CD14-positive monocyte (primary cell): ENCODE measurements at regions not wholly inside any gene's neighbourhood (a gene's known extent, or its start where the extent isn't known, plus 50 kb on each side); places are given as distances from the start of the nearest gene placed in this dataset.

Source experiments
- DNase-seq, 3 donors: peaks; one replicate each; pipeline ENCODE4 v3.0.0-alpha.2; 2011 to 2022
- H2AFZ ChIP-seq: 2 replicates; pipeline ENCODE4 v1.6.0; 2012; ENCODE audit warnings: mild to moderate bottlenecking, low read depth, low read length, inconsistent platforms; ENCODE audit not compliant: insufficient read depth, poor library complexity, severe bottlenecking
- H3K27ac ChIP-seq, 2 donors: 1 replicate in 1 of 2; 2 replicates in 1 of 2; pipeline ENCODE4 v1.5.1; 2012 to 2013; ENCODE audit warnings: low read length in 2 of 2, control low read depth in 1 of 2, inconsistent platforms in 1 of 2, low read depth in 1 of 2, mild to moderate bottlenecking in 1 of 2
- H3K27me3 ChIP-seq, 2 donors: one replicate each; pipeline versions ENCODE4 v1.6.0 to v1.6.1; 2011 to 2013; ENCODE audit warnings: low read length in 2 of 2; ENCODE audit not compliant: control insufficient read depth in 2 of 2, insufficient read depth in 2 of 2
- H3K36me3 ChIP-seq, 2 donors: replicated peaks in 1 of 2; 1 replicate in 1 of 2; 2 replicates in 1 of 2; pipeline versions ENCODE4 v1.5.1 to v1.6.1; 2012 to 2013; ENCODE audit warnings: low read length in 2 of 2, control low read depth in 1 of 2, inconsistent platforms in 1 of 2, mild to moderate bottlenecking in 1 of 2; ENCODE audit not compliant: insufficient read depth in 2 of 2, control insufficient read depth in 1 of 2
- H3K4me1 ChIP-seq, 2 donors: 1 replicate in 1 of 2; 2 replicates in 1 of 2; pipeline versions ENCODE4 v1.5.1 to v1.6.1; 2012 to 2013; ENCODE audit warnings: low read length in 2 of 2, control low read depth in 1 of 2, inconsistent platforms in 1 of 2, mild to moderate bottlenecking in 1 of 2, moderate library complexity in 1 of 2; ENCODE audit not compliant: insufficient read depth in 2 of 2, control insufficient read depth in 1 of 2
- H3K4me2 ChIP-seq: replicated peaks from 2 replicates; pipeline ENCODE3; 2012; ENCODE audit warnings: low read length, moderate library complexity, mild to moderate bottlenecking; ENCODE audit not compliant: poor library complexity, severe bottlenecking; ENCODE audit errors: extremely low read depth
- H3K4me3 ChIP-seq, 3 experiments: fragments of 200-600 bp in 1 of 3; sonication (generic) in 1 of 3; replicated peaks in 1 of 3; 1 replicate in 2 of 3; 2 replicates in 1 of 3; pipeline ENCODE4 v1.5.1; 2011 to 2013; ENCODE audit warnings: low read length in 3 of 3, mild to moderate bottlenecking in 3 of 3, control low read depth in 2 of 3, low read depth in 2 of 3, inconsistent platforms in 1 of 3, moderate library complexity in 1 of 3
- H3K79me2 ChIP-seq: 2 replicates; pipeline ENCODE4 v1.6.0; 2012; ENCODE audit warnings: mild to moderate bottlenecking, control low read depth, inconsistent platforms, low read length, moderate library complexity; ENCODE audit not compliant: insufficient read depth
- H3K9ac ChIP-seq: 2 replicates; pipeline ENCODE4 v1.6.0; 2017; ENCODE audit warnings: low read length, mild to moderate bottlenecking; ENCODE audit not compliant: insufficient read depth, poor library complexity, severe bottlenecking
- H3K9me3 ChIP-seq, 2 donors: replicated peaks in 1 of 2; 1 replicate in 1 of 2; 2 replicates in 1 of 2; pipeline versions ENCODE4 v1.5.1 to v1.6.1; 2012 to 2013; ENCODE audit warnings: low read length in 2 of 2, control low read depth in 1 of 2; ENCODE audit not compliant: control insufficient read depth in 1 of 2, insufficient read depth in 1 of 2
- H4K20me1 ChIP-seq: 2 replicates; pipeline ENCODE4 v1.6.0; 2012; ENCODE audit warnings: mild to moderate bottlenecking, low read length, control low read depth, moderate library complexity; ENCODE audit not compliant: insufficient read depth
- H3K27ac Mint-ChIP-seq, 7 donors: one replicate each; pipeline ENCODE4 v1.8.0; 2020; ENCODE audit warnings: mild to moderate bottlenecking in 7 of 7, mixed read lengths in 7 of 7, moderate library complexity in 6 of 7, inconsistent platforms in 2 of 7
- H3K27me3 Mint-ChIP-seq, 3 donors: one replicate each; pipeline ENCODE4 v1.8.0; 2021 to 2022; ENCODE audit warnings: low read depth in 3 of 3, mild to moderate bottlenecking in 3 of 3, mixed read lengths in 3 of 3, moderate library complexity in 3 of 3, inconsistent platforms in 1 of 3
- H3K36me3 Mint-ChIP-seq, 2 donors: one replicate each; pipeline ENCODE4 v1.8.0; 2020; ENCODE audit warnings: mixed read lengths in 2 of 2, inconsistent platforms in 1 of 2, mild to moderate bottlenecking in 1 of 2
- H3K4me1 Mint-ChIP-seq: one replicate; pipeline ENCODE4 v1.8.0; 2020; ENCODE audit warnings: mild to moderate bottlenecking, mixed read lengths
- H3K4me3 Mint-ChIP-seq, 2 donors: one replicate each; pipeline ENCODE4 v1.8.0; 2020; ENCODE audit warnings: mild to moderate bottlenecking in 2 of 2, mixed read lengths in 2 of 2, moderate library complexity in 1 of 2
- H3K9me3 Mint-ChIP-seq, 7 donors: one replicate each; pipeline ENCODE4 v1.8.0; 2020 to 2022; ENCODE audit warnings: mixed read lengths in 7 of 7, mild to moderate bottlenecking in 6 of 7, moderate library complexity in 6 of 7, inconsistent platforms in 2 of 7
- WGBS: methylation state at CpG from one replicate; pipeline ENCODE4 v1.1.5; 2013; ENCODE audit warnings: missing lambda C conversion rate; ENCODE audit not compliant: insufficient coverage; 5-methylcytosine and 5-hydroxymethylcytosine counted together
- intact Hi-C, 2 donors: fragments of 100-400 bp; cut with micrococcal nuclease; formaldehyde crosslinking; loops; one replicate each; pipeline versions ENCODE4 v1.15.0 to v1.15.1; 2023
- TF ChIP-seq, protein P1 (sequence below): fragments of 200-600 bp; IDR thresholded peaks from one replicate; pipeline ENCODE4 v1.8.0; 2022; ENCODE audit warnings: antibody characterized with exemption, mild to moderate bottlenecking

DNA sequence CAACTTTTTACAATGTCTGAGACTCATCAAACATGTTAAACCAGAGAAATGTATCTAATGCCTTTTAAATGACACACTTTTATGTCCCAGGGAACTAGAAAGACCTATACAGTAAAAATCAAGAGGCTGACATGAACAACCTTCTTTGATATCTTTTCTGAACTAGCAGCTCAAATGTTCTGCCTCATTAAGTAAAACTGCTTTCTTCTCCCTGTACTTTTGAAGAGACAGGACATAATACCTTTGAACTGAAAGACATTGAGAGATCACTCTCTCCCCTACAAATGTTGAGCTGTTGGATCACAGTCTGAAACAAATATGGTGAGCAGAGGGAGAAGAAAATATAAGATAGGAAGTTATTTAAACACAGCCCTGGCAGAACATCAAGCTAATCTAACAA, 123.0 kb downstream of the FAM181B start:
- H3K9me3 ChIP-seq: no peaks in the 10 kb centered on the region
- no peak overlapping the region for H3K27ac ChIP-seq
- H3K9ac ChIP-seq: no peak overlapping the region
- no peak for DNase-seq
- H3K9me3 Mint-ChIP-seq: peaks cover 0 to 4% (median 0%) of the 10 kb centered on the region in 7 donors
- no peak overlapping the region for H2AFZ ChIP-seq
- H3K27me3 ChIP-seq: no peaks in the 10 kb centered on the region
- H3K4me3 Mint-ChIP-seq: no peak overlapping the region
- H3K4me2 ChIP-seq: no peak overlapping the region
- no peaks in the 10 kb centered on the region for H4K20me1 ChIP-seq
- no peaks in the 10 kb centered on the region for H3K79me2 ChIP-seq
- H3K27me3 Mint-ChIP-seq: peaks cover 0 to 4% (median 2%) of the 10 kb centered on the region in 3 donors
- H3K4me1 Mint-ChIP-seq: no peaks in the 10 kb centered on the region
- H3K4me1 ChIP-seq: no peaks in the 10 kb centered on the region
- no peaks in the 10 kb centered on the region for H3K36me3 ChIP-seq
- no peak overlapping the region for H3K4me3 ChIP-seq
- intact Hi-C loops: no loop called here
- no peaks in the 10 kb centered on the region for H3K36me3 Mint-ChIP-seq
- TF ChIP-seq, protein P1, sequence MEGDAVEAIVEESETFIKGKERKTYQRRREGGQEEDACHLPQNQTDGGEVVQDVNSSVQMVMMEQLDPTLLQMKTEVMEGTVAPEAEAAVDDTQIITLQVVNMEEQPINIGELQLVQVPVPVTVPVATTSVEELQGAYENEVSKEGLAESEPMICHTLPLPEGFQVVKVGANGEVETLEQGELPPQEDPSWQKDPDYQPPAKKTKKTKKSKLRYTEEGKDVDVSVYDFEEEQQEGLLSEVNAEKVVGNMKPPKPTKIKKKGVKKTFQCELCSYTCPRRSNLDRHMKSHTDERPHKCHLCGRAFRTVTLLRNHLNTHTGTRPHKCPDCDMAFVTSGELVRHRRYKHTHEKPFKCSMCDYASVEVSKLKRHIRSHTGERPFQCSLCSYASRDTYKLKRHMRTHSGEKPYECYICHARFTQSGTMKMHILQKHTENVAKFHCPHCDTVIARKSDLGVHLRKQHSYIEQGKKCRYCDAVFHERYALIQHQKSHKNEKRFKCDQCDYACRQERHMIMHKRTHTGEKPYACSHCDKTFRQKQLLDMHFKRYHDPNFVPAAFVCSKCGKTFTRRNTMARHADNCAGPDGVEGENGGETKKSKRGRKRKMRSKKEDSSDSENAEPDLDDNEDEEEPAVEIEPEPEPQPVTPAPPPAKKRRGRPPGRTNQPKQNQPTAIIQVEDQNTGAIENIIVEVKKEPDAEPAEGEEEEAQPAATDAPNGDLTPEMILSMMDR: no peak
- H3K27ac Mint-ChIP-seq: no peak overlapping the region

DNA sequence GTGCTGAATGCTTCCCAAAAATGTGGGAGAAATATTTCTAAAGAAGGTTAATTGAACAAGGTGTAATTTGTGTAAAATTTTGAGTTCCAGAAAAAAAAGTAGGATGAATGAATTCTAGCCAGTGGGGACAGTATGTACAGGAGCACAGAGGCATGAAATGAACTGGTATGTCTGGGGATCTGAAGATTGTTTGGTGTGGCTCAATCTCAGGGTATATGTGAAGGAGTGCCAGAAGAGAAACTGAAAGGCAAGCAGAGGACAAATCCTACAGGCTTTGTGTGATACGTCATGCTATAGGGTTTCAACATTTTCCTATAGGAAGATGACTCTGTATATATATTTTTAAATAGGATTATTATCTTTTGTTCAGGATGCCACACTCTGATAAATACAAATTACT, 126.9 kb downstream of the FAM181B start:
- Histone ChIP-seq H3K9ac (no peak overlapping the region), H3K36me3 (no peaks in the 10 kb centered on the region), H3K79me2 (no peaks in the 10 kb centered on the region), H3K27ac (no peak overlapping the region), H3K4me3 (no peak overlapping the region), H2AFZ (no peak overlapping the region), H3K9me3 (no peaks in the 10 kb centered on the region), H4K20me1 (no peaks in the 10 kb centered on the region), H3K27me3 (no peaks in the 10 kb centered on the region), H3K4me1 (no peaks in the 10 kb centered on the region), H3K4me2 (no peak overlapping the region)
- H3K9me3 Mint-ChIP-seq: peaks cover 0 to 5% (median 0%) of the 10 kb centered on the region in 7 donors
- no peaks in the 10 kb centered on the region for H3K4me1 Mint-ChIP-seq
- no CpG with 5 or more reads among the region's 1 CpG for WGBS
- H3K27me3 Mint-ChIP-seq: peaks cover 2 to 6% (median 3%) of the 10 kb centered on the region in 3 donors
- H3K27ac Mint-ChIP-seq: no peak overlapping the region
- no peak overlapping the region for H3K4me3 Mint-ChIP-seq
- no peaks in the 10 kb centered on the region for H3K36me3 Mint-ChIP-seq
- TF ChIP-seq, protein P1: no peak
- no peak for DNase-seq
- intact Hi-C loops: no loop called here
